Activated CD4-positive, alpha-beta T cell treated with anti-CD3 and anti-CD28 coated beads, Interleukin-2, amount 10 ng/mL, durations not matched to agents 7 days and 5 days (primary cell): ENCODE measurements at regions not wholly inside any gene's neighbourhood (a gene's known extent, or its start where the extent isn't known, plus 50 kb on each side); places are given as distances from the start of the nearest gene placed in this dataset.
A peak's percentile ranks its signal among the peaks of the same experiment; 100 is the strongest.

ENCODE experiments used
- CTCF ChIA-PET: fragments of 350-600 bp; sonication (Branson Sonifier 250); formaldehyde crosslinking; loops from one replicate; lab custom pipeline; 2021; ENCODE audit warnings: antibody characterized with exemption; lab: Charles Lee
- POLR2A ChIA-PET: fragments of 350-600 bp; sonication (Branson Sonifier 250); formaldehyde crosslinking; loops from one replicate; lab custom pipeline; 2021; ENCODE audit warnings: antibody characterized with exemption; lab: Charles Lee
- DNase-seq: peaks from one replicate; pipeline ENCODE4 v3.0.0-alpha.2; 2020
- H3K27ac Mint-ChIP-seq: one replicate; pipeline ENCODE4 v1.8.0; 2021; ENCODE audit warnings: mild to moderate bottlenecking, moderate library complexity, mixed read lengths
- H3K27me3 Mint-ChIP-seq: one replicate; pipeline ENCODE4 v1.8.0; 2021; ENCODE audit warnings: mixed read lengths
- H3K36me3 Mint-ChIP-seq: one replicate; pipeline ENCODE4 v1.8.0; 2021; ENCODE audit warnings: low read depth, mixed read lengths
- H3K4me1 Mint-ChIP-seq: one replicate; pipeline ENCODE4 v1.8.0; 2021; ENCODE audit warnings: mixed read lengths
- H3K4me3 Mint-ChIP-seq: one replicate; pipeline ENCODE4 v1.8.0; 2021; ENCODE audit warnings: mild to moderate bottlenecking, moderate library complexity, mixed read lengths
- H3K9me3 Mint-ChIP-seq: one replicate; pipeline ENCODE4 v1.8.0; 2021; ENCODE audit warnings: mixed read lengths

- Mint-ChIP-seq H3K27me3 (peaks cover 19% of the 10 kb centered on the region), H3K4me1 (no peaks in the 10 kb centered on the region), H3K27ac (no peak overlapping the region), H3K36me3 (no peaks in the 10 kb centered on the region), H3K9me3 (no peaks in the 10 kb centered on the region), H3K4me3 (no peak overlapping the region)
- no peak for DNase-seq
- ChIA-PET CTCF (no interaction called here), POLR2A (no interaction called here)
These were observed 500.5 kb downstream of the PLCL1 start for GRCh38 chr2:198304859-198305258.

- no peaks in the 10 kb centered on the region for H3K9me3 Mint-ChIP-seq
- H3K4me1 Mint-ChIP-seq: no peaks in the 10 kb centered on the region
- H3K27ac Mint-ChIP-seq: no peak overlapping the region
- POLR2A ChIA-PET: interaction anchor here (0.6 kb wide), 1 partner anchor 15 kb away, joined by 3 read pairs; no protein-coding TSS in a partner anchor
- no peaks in the 10 kb centered on the region for H3K36me3 Mint-ChIP-seq
- H3K27me3 Mint-ChIP-seq: no peaks in the 10 kb centered on the region
- DNase-seq: no peak
- no peak overlapping the region for H3K4me3 Mint-ChIP-seq
- CTCF ChIA-PET: interaction anchor here (0.7 to 2.1 kb wide), 4 partner anchors 17 to 496 kb away, joined by 3 to 9 read pairs (median 6); no protein-coding TSS in a partner anchor
These were observed 493.0 kb downstream of the PLCL1 start for GRCh38 chr2:198297350-198297749.

- Mint-ChIP-seq H3K27ac (no peak overlapping the region), H3K9me3 (no peaks in the 10 kb centered on the region), H3K4me3 (no peak overlapping the region), H3K4me1 (no peaks in the 10 kb centered on the region), H3K36me3 (no peaks in the 10 kb centered on the region), H3K27me3 (no peaks in the 10 kb centered on the region)
- peak; percentile 65 for DNase-seq
- ChIA-PET POLR2A (interaction anchor here (0.6 kb wide), 1 partner anchor 16 kb away, joined by 3 read pairs; no protein-coding TSS in a partner anchor), CTCF (interaction anchor here (0.7 to 2.1 kb wide), 7 partner anchors 14 to 496 kb away, joined by 3 to 9 read pairs (median 4); partner anchors contain the start of gene PLCL1)
These were observed 492.4 kb downstream of the PLCL1 start for GRCh38 chr2:198296665-198297308.

- peaks cover 4% of the 10 kb centered on the region for H3K27me3 Mint-ChIP-seq
- H3K9me3 Mint-ChIP-seq: no peaks in the 10 kb centered on the region
- no peaks in the 10 kb centered on the region for H3K4me1 Mint-ChIP-seq
- no peak overlapping the region for H3K27ac Mint-ChIP-seq
- no peak overlapping the region for H3K4me3 Mint-ChIP-seq
- H3K36me3 Mint-ChIP-seq: no peaks in the 10 kb centered on the region
- ChIA-PET CTCF (no interaction called here), POLR2A (no interaction called here)
- no peak for DNase-seq
These were observed 488.9 kb downstream of the PLCL1 start for GRCh38 chr2:198293281-198293680.

GRCh38 chr2:198289811-198290210, 485.4 kb downstream of the PLCL1 start:
- CTCF ChIA-PET: interaction anchor here (0.7 kb wide), 1 partner anchor 19 kb away, joined by 3 read pairs; no protein-coding TSS in a partner anchor
- POLR2A ChIA-PET: no interaction called here
- no peak for DNase-seq
- Mint-ChIP-seq H3K9me3 (no peaks in the 10 kb centered on the region), H3K4me1 (no peaks in the 10 kb centered on the region), H3K27me3 (peaks cover 12% of the 10 kb centered on the region), H3K36me3 (no peaks in the 10 kb centered on the region), H3K4me3 (no peak overlapping the region), H3K27ac (no peak overlapping the region)

GRCh38 chr2:198287706-198288105, 483.3 kb downstream of the PLCL1 start:
- Mint-ChIP-seq H3K36me3 (no peaks in the 10 kb centered on the region), H3K9me3 (no peaks in the 10 kb centered on the region), H3K27ac (no peak overlapping the region), H3K4me1 (no peaks in the 10 kb centered on the region), H3K4me3 (no peak overlapping the region), H3K27me3 (peaks cover 24% of the 10 kb centered on the region)
- DNase-seq: no peak
- POLR2A ChIA-PET: no interaction called here
- CTCF ChIA-PET: no interaction called here

GRCh38 chr2:198285216-198285615, 480.8 kb downstream of the PLCL1 start:
- Mint-ChIP-seq H3K27me3 (peaks cover 35% of the 10 kb centered on the region), H3K36me3 (no peaks in the 10 kb centered on the region), H3K9me3 (no peaks in the 10 kb centered on the region), H3K4me3 (no peak overlapping the region), H3K27ac (no peak overlapping the region), H3K4me1 (no peaks in the 10 kb centered on the region)
- DNase-seq: no peak
- CTCF ChIA-PET: interaction anchor here (0.5 kb wide), 1 partner anchor 116 kb away, joined by 3 read pairs; no protein-coding TSS in a partner anchor
- POLR2A ChIA-PET: no interaction called here

GRCh38 chr2:198283146-198283545, 478.8 kb downstream of the PLCL1 start:
- DNase-seq: no peak
- no peak overlapping the region for H3K4me3 Mint-ChIP-seq
- ChIA-PET CTCF (interaction anchor here (1.1 kb wide), 1 partner anchor 13 kb away, joined by 3 read pairs; no protein-coding TSS in a partner anchor), POLR2A (no interaction called here)
- no peaks in the 10 kb centered on the region for H3K36me3 Mint-ChIP-seq
- no peak overlapping the region for H3K27ac Mint-ChIP-seq
- H3K9me3 Mint-ChIP-seq: no peaks in the 10 kb centered on the region
- no peaks in the 10 kb centered on the region for H3K4me1 Mint-ChIP-seq
- peaks cover 39% of the 10 kb centered on the region for H3K27me3 Mint-ChIP-seq

GRCh38 chr2:198282061-198282460, 477.7 kb downstream of the PLCL1 start:
- H3K27me3 Mint-ChIP-seq: peaks cover 38% of the 10 kb centered on the region
- no peaks in the 10 kb centered on the region for H3K9me3 Mint-ChIP-seq
- H3K36me3 Mint-ChIP-seq: no peaks in the 10 kb centered on the region
- H3K27ac Mint-ChIP-seq: no peak overlapping the region
- no peaks in the 10 kb centered on the region for H3K4me1 Mint-ChIP-seq
- H3K4me3 Mint-ChIP-seq: no peak overlapping the region
- ChIA-PET POLR2A (no interaction called here), CTCF (interaction anchor here (1.1 kb wide), 1 partner anchor 14 kb away, joined by 3 read pairs; no protein-coding TSS in a partner anchor)
- no peak for DNase-seq

- CTCF ChIA-PET: no interaction called here
- H3K9me3 Mint-ChIP-seq: no peaks in the 10 kb centered on the region
- peaks cover 32% of the 10 kb centered on the region for H3K27me3 Mint-ChIP-seq
- H3K36me3 Mint-ChIP-seq: no peaks in the 10 kb centered on the region
- no peak overlapping the region for H3K4me3 Mint-ChIP-seq
- no peaks in the 10 kb centered on the region for H3K4me1 Mint-ChIP-seq
- POLR2A ChIA-PET: no interaction called here
- no peak for DNase-seq
- H3K27ac Mint-ChIP-seq: no peak overlapping the region
These were observed 475.8 kb downstream of the PLCL1 start for GRCh38 chr2:198280145-198280544.

GRCh38 chr2:198279026-198279425, 474.6 kb downstream of the PLCL1 start:
- ChIA-PET POLR2A (no interaction called here), CTCF (interaction anchor here (0.7 kb wide), 1 partner anchor 18 kb away, joined by 3 read pairs; no protein-coding TSS in a partner anchor)
- Mint-ChIP-seq H3K36me3 (no peaks in the 10 kb centered on the region), H3K9me3 (no peaks in the 10 kb centered on the region), H3K4me3 (no peak overlapping the region), H3K4me1 (no peaks in the 10 kb centered on the region), H3K27me3 (peaks cover 28% of the 10 kb centered on the region), H3K27ac (no peak overlapping the region)
- no peak for DNase-seq

- no peak overlapping the region for H3K4me3 Mint-ChIP-seq
- ChIA-PET POLR2A (no interaction called here), CTCF (interaction anchor here (1.0 kb wide), 1 partner anchor 9 kb away, joined by 3 read pairs; no protein-coding TSS in a partner anchor)
- no peak for DNase-seq
- H3K4me1 Mint-ChIP-seq: no peaks in the 10 kb centered on the region
- H3K27me3 Mint-ChIP-seq: peaks cover 19% of the 10 kb centered on the region
- H3K27ac Mint-ChIP-seq: no peak overlapping the region
- H3K9me3 Mint-ChIP-seq: no peaks in the 10 kb centered on the region
- H3K36me3 Mint-ChIP-seq: no peaks in the 10 kb centered on the region
These were observed 472.8 kb downstream of the PLCL1 start for GRCh38 chr2:198277181-198277580.

GRCh38 chr2:198273660-198274059, 469.3 kb downstream of the PLCL1 start:
- no peak overlapping the region for H3K4me3 Mint-ChIP-seq
- DNase-seq: no peak
- H3K27ac Mint-ChIP-seq: no peak overlapping the region
- POLR2A ChIA-PET: no interaction called here
- H3K36me3 Mint-ChIP-seq: no peaks in the 10 kb centered on the region
- no peaks in the 10 kb centered on the region for H3K9me3 Mint-ChIP-seq
- H3K27me3 Mint-ChIP-seq: peaks cover 2% of the 10 kb centered on the region
- CTCF ChIA-PET: no interaction called here
- H3K4me1 Mint-ChIP-seq: no peaks in the 10 kb centered on the region
